ENCODE measurements at regions not wholly inside any gene's neighbourhood (a gene's known extent, or its start where the extent isn't known, plus 50 kb on each side); places are given as distances from the start of the nearest gene placed in this dataset.

- DNase-seq (ENCODE audit: low read depth), result peak; percentile 1
- H3K4me3 ChIP-seq (ENCODE audit: low read length), result no peak overlapping the region
- TF ChIP-seq CTCF (IDR thresholded peaks at IDR 0.05; ENCODE audit: insufficient read depth, low read depth, low read length, missing control alignments), result no peak
These were observed 142.4 kb upstream of the MYOCD start for GRCh38 chr17:12523244-12523643.

DNA sequence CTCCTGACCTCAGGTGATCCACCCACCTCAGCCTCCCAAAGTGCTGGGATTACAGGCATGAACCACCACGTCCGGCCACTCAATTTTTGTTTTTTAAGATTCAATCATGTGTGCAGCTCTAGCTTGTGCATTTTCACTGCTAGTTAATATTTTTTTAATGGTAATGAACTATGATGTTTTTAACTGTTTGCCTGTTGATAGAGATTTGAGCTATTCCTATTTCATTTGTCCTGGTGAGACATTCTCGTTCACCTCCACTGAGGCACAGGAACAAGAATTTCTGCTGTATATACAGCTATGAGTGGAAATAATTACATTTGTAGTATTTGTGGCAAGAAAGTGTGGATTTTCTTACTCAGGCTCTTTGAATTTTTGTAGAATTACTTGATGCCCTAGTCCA is 137.7 kb upstream of the MYOCD start:
- DNase-seq (ENCODE audit: low read depth), result no peak
- H3K4me3 ChIP-seq (ENCODE audit: low read length), result no peak overlapping the region
- TF ChIP-seq CTCF (IDR thresholded peaks at IDR 0.05; ENCODE audit: insufficient read depth, low read depth, low read length, missing control alignments), result no peak

DNA sequence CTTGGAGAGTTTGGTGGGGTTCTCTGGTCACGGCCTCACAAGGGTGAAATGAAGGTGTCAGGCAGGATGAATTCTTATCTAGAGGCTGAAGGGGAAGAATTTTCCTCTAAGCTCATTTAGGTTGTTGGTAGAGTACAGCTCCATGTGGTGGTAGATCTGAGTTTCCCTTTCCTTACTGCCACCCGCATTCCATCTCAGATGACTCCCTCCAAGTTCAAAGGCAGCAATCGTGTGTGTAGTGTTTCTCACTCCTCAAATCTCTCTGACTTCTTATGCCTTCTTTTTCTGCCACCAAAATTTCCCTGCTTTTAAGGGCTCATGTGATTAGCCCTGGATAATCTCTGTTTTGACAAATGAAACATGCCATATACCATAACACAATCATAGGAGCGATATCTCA is 135.5 kb upstream of the MYOCD start:
- TF ChIP-seq CTCF (IDR thresholded peaks at IDR 0.05; ENCODE audit: insufficient read depth, low read depth, low read length, missing control alignments), result no peak
- no peak for DNase-seq (ENCODE audit: low read depth)
- H3K4me3 ChIP-seq (ENCODE audit: low read length), result no peak overlapping the region

DNA sequence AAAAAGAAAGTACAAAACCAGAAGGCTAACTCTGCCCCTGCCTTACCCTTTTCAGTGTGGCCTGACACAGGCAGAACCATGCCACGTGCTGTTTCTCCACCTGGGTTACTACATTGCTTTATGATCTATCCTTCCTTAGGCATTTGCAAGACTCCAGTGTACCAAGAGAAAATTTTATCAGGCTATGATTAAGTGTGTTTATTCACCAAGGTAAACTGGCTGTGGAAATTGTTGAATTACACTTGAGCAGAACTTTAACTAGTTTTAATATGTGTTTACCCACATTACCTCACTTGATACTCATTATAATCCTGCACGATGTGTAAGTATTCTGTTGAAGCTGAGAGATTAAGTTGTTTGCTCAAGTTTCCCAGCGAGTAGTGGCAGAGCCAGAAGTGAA is 129.7 kb upstream of the MYOCD start:
- H3K4me3 ChIP-seq (ENCODE audit: low read length), result no peak overlapping the region
- DNase-seq (ENCODE audit: low read depth), result peak; percentile 16
- no peak for TF ChIP-seq CTCF (IDR thresholded peaks at IDR 0.05; ENCODE audit: insufficient read depth, low read depth, low read length, missing control alignments)

DNA sequence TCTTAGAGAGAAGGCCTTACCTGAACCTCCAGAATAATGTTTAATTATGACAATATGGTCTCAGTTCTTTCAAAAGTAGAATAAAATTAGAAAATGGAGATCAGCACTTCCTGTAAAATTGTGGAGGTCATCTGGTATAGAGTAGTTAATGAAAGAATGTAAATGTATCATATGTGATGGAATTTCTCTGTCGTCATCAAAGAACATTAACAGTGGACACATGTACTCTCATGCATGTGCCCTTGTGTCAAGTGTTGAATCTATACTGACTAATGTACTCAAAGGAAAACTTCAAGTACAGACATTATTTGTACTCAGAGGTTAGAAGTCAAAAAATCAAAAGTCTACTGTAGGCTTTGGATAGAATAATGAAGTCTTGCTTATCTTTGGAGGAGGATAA is 129.2 kb upstream of the MYOCD start:
- no peak overlapping the region for H3K4me3 ChIP-seq (ENCODE audit: low read length)
- TF ChIP-seq CTCF (IDR thresholded peaks at IDR 0.05; ENCODE audit: insufficient read depth, low read depth, low read length, missing control alignments), result no peak
- DNase-seq (ENCODE audit: low read depth), result peak; percentile 59

GRCh38 chr17:12537436-12537835 is 128.3 kb upstream of the MYOCD start:
- no peak for TF ChIP-seq CTCF (IDR thresholded peaks at IDR 0.05; ENCODE audit: insufficient read depth, low read depth, low read length, missing control alignments)
- H3K4me3 ChIP-seq (ENCODE audit: low read length), result no peak overlapping the region
- peak; percentile 6 for DNase-seq (ENCODE audit: low read depth)

- no peak for TF ChIP-seq CTCF (IDR thresholded peaks at IDR 0.05; ENCODE audit: insufficient read depth, low read depth, low read length, missing control alignments)
- DNase-seq (ENCODE audit: low read depth), result no peak
- H3K4me3 ChIP-seq (ENCODE audit: low read length), result no peak overlapping the region
These were observed 127.7 kb upstream of the MYOCD start for GRCh38 chr17:12538003-12538402.

Data from epithelial cell of esophagus (primary cell).